CD4-positive, alpha-beta T cell (primary cell): ENCODE measurements at regions not wholly inside any gene's neighbourhood (a gene's known extent, or its start where the extent isn't known, plus 50 kb on each side); places are given as distances from the start of the nearest gene placed in this dataset.

Source experiments
- ATAC-seq: fragments of 200-7000 bp; cut with Tn5 transposase; one replicate; pipeline ENCODE4 v1.10.0; 2022; ENCODE audit warnings: mild to moderate bottlenecking; ENCODE audit not compliant: poor library complexity
- CTCF ChIA-PET: fragments of 350-600 bp; sonication (Branson Sonifier 250); formaldehyde crosslinking; loops from one replicate; lab custom pipeline; 2021; ENCODE audit warnings: antibody characterized with exemption, inconsistent platforms; lab: Charles Lee
- POLR2A ChIA-PET: fragments of 350-600 bp; sonication (Branson Sonifier 250); formaldehyde crosslinking; loops from one replicate; lab custom pipeline; 2021; ENCODE audit warnings: antibody characterized with exemption, inconsistent platforms; lab: Charles Lee
- DNase-seq, 14 experiments: peaks; one replicate each; pipeline ENCODE4 v3.0.0-alpha.2; 2013 to 2020; ENCODE audit warnings: mixed read lengths in 2 of 14
- H3K27ac ChIP-seq, 2 donors: one replicate each; pipeline versions ENCODE4 v1.5.1 to v1.7.0; 2013; ENCODE audit warnings: low read length in 2 of 2, low read depth in 1 of 2, mild to moderate bottlenecking in 1 of 2
- H3K27me3 ChIP-seq, 2 experiments: 1 replicate in 1 of 2; 2 replicates in 1 of 2; pipeline versions ENCODE4 v1.6.1 to v1.7.0; 2013; ENCODE audit warnings: low read length in 2 of 2, control low read depth in 1 of 2, mild to moderate bottlenecking in 1 of 2, moderate library complexity in 1 of 2; ENCODE audit not compliant: insufficient read depth in 2 of 2, control insufficient read depth in 1 of 2
- H3K36me3 ChIP-seq: one replicate; pipeline ENCODE4 v1.6.1; 2013; ENCODE audit warnings: low read length, control low read depth; ENCODE audit not compliant: insufficient read depth
- H3K4me1 ChIP-seq: one replicate; pipeline ENCODE4 v1.6.1; 2013; ENCODE audit warnings: low read length, control low read depth; ENCODE audit not compliant: insufficient read depth
- H3K4me3 ChIP-seq: one replicate; pipeline ENCODE4 v1.5.1; 2013; ENCODE audit warnings: mild to moderate bottlenecking, low read length, moderate library complexity
- H3K9me3 ChIP-seq, 2 experiments: 1 replicate in 1 of 2; 2 replicates in 1 of 2; pipeline versions ENCODE4 v1.6.1 to v1.7.0; 2013; ENCODE audit warnings: low read length in 2 of 2, mild to moderate bottlenecking in 2 of 2, control low read depth in 1 of 2, moderate library complexity in 1 of 2; ENCODE audit not compliant: control insufficient read depth in 1 of 2, insufficient read depth in 1 of 2
- H3K27ac Mint-ChIP-seq: one replicate; pipeline ENCODE4 v1.8.0; 2020; ENCODE audit warnings: mixed read lengths
- H3K27me3 Mint-ChIP-seq: one replicate; pipeline ENCODE4 v1.8.0; 2021; ENCODE audit warnings: mixed read lengths
- H3K36me3 Mint-ChIP-seq: one replicate; pipeline ENCODE4 v1.8.0; 2021; ENCODE audit warnings: low read depth, mixed read lengths
- H3K4me1 Mint-ChIP-seq: one replicate; pipeline ENCODE4 v1.8.0; 2021; ENCODE audit warnings: low read depth, mixed read lengths
- H3K4me3 Mint-ChIP-seq: one replicate; pipeline ENCODE4 v1.8.0; 2020; ENCODE audit warnings: mild to moderate bottlenecking, mixed read lengths
- H3K9me3 Mint-ChIP-seq: one replicate; pipeline ENCODE4 v1.8.0; 2020; ENCODE audit warnings: mixed read lengths
- CTCF ChIP-seq: fragments of 200-600 bp; IDR thresholded peaks from one replicate; pipeline ENCODE4 v1.8.0; 2022; ENCODE audit warnings: antibody characterized with exemption, mild to moderate bottlenecking
- intact Hi-C, 2 experiments: fragments of 100-400 bp; cut with DNase I in 1 of 2; cut with micrococcal nuclease in 1 of 2; formaldehyde crosslinking; loops; one replicate each; pipeline versions ENCODE4 v1.15.1 to v1.9.0; 2023 to 2025; cut with DNase I, micrococcal nuclease

GRCh38 chr9:118324706-118325105 lies 620.5 kb downstream of the TLR4 start:
- Mint-ChIP-seq H3K4me1 (no peaks in the 10 kb centered on the region), H3K27me3 (no peaks in the 10 kb centered on the region), H3K36me3 (no peaks in the 10 kb centered on the region), H3K9me3 (peaks cover 6% of the 10 kb centered on the region), H3K27ac (no peak overlapping the region), H3K4me3 (no peak overlapping the region)
- no peak for DNase-seq
- ATAC-seq: no peak
- no peak for TF ChIP-seq CTCF
- no peaks in the 10 kb centered on the region for H3K36me3 ChIP-seq
- H3K27me3 ChIP-seq: no peaks in the 10 kb centered on the region
- H3K4me1 ChIP-seq: no peaks in the 10 kb centered on the region
- POLR2A ChIA-PET: interaction anchor here (0.6 kb wide), 1 partner anchor 888 kb away, joined by 3 read pairs; no protein-coding TSS in a partner anchor
- H3K4me3 ChIP-seq: no peak overlapping the region
- H3K9me3 ChIP-seq: peaks cover 0 to 3% of the 10 kb centered on the region in 2 experiments
- intact Hi-C loops: no loop called here
- CTCF ChIA-PET: no interaction called here
- H3K27ac ChIP-seq: no peak overlapping the region

GRCh38 chr9:118325757-118326156 lies 621.6 kb downstream of the TLR4 start:
- peaks cover 0 to 6% of the 10 kb centered on the region in 2 experiments for H3K9me3 ChIP-seq
- H3K4me3 ChIP-seq: no peak overlapping the region
- intact Hi-C loops: no loop called here
- POLR2A ChIA-PET: no interaction called here
- Mint-ChIP-seq H3K27ac (no peak overlapping the region), H3K4me1 (no peaks in the 10 kb centered on the region), H3K36me3 (no peaks in the 10 kb centered on the region), H3K27me3 (no peaks in the 10 kb centered on the region), H3K9me3 (peaks cover 8% of the 10 kb centered on the region), H3K4me3 (no peak overlapping the region)
- DNase-seq: no peak
- ATAC-seq: no peak
- TF ChIP-seq CTCF: no peak
- H3K4me1 ChIP-seq: no peaks in the 10 kb centered on the region
- H3K27ac ChIP-seq: no peak overlapping the region
- H3K27me3 ChIP-seq: no peaks in the 10 kb centered on the region
- H3K36me3 ChIP-seq: no peaks in the 10 kb centered on the region
- CTCF ChIA-PET: no interaction called here

GRCh38 chr9:118326326-118326725 lies 622.1 kb downstream of the TLR4 start:
- ChIA-PET POLR2A (no interaction called here), CTCF (no interaction called here)
- Mint-ChIP-seq H3K9me3 (peaks cover 8% of the 10 kb centered on the region), H3K4me3 (no peak overlapping the region), H3K4me1 (no peaks in the 10 kb centered on the region), H3K36me3 (no peaks in the 10 kb centered on the region), H3K27ac (no peak overlapping the region), H3K27me3 (no peaks in the 10 kb centered on the region)
- no peaks in the 10 kb centered on the region for H3K4me1 ChIP-seq
- ATAC-seq (no peak), DNase-seq (no peak)
- intact Hi-C loops: no loop called here
- TF ChIP-seq CTCF: no peak
- no peak overlapping the region for H3K27ac ChIP-seq
- no peaks in the 10 kb centered on the region for H3K36me3 ChIP-seq
- H3K4me3 ChIP-seq: no peak overlapping the region
- peaks cover 0 to 4% of the 10 kb centered on the region in 2 experiments for H3K9me3 ChIP-seq
- H3K27me3 ChIP-seq: no peaks in the 10 kb centered on the region
